Fibroblast of lung (primary cell): ENCODE measurements at regions not wholly inside any gene's neighbourhood (a gene's known extent, or its start where the extent isn't known, plus 50 kb on each side); places are given as distances from the start of the nearest gene placed in this dataset.

Source experiments
- CTCF ChIP-seq, 2 donors: IDR thresholded peaks in 1 of 2; conservative IDR thresholded peaks in 1 of 2; 1 replicate in 1 of 2; 2 replicates in 1 of 2; pipeline ENCODE4 v1.5.1; 2011 to 2012; ENCODE audit warnings: low read length in 2 of 2, control low read depth in 1 of 2, inconsistent platforms in 1 of 2, low read depth in 1 of 2, mild to moderate bottlenecking in 1 of 2
- EZH2 ChIP-seq: IDR thresholded peaks from 2 replicates; pipeline ENCODE4 v1.5.1; 2012; ENCODE audit warnings: low read length, control low read depth, mild to moderate bottlenecking; ENCODE audit errors: missing control alignments

GRCh38 chr9:71485326-71485725 is 283.0 kb downstream of the CEMIP2 start:
- no peak for TF ChIP-seq CTCF (conservative IDR thresholded peaks at IDR 0.05 in 1 of 2, IDR thresholded peaks at IDR 0.05 in 1 of 2; ENCODE audit: low read depth in 1 of 2, low read length in 2 of 2)
- no peak for TF ChIP-seq EZH2
